ENCODE measurements at regions not wholly inside any gene's neighbourhood (a gene's known extent, or its start where the extent isn't known, plus 50 kb on each side); places are given as distances from the start of the nearest gene placed in this dataset.

DNA sequence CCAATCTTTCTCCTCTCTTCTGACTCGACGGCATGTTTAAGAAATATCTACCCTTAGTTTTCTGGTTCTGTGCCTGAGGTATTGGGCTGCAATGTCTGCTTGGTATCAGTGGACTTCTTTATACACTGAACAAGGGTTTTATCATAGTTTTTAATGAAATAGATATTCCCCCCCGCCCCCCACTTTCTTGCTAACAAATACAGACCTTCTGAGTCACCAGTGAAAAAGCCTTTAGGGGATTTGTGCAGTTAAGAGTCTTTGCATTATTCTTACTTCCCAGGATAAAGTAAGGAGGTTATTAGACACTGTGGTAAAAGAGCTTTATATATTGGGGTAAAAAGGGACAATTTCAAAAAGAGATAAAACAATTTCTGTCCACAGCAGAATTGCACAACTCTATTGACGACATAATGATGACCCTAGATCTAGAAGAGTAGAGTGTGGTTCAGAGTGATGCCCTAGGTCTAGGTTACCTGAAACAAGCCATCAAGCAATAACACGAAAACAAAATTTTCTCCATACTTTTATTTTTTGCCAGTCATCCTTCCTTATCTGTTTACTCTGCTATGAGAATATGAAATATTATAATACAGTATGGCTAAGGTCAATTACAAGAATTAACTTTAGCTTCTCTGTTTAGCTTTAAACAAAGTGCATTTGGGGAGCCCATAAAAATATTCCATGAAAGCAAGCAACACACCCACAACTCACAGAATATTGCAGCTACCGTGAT, 110.7 kb downstream of the PLK2 start:
- H3K4me1 ChIP-seq (ENCODE audit: control insufficient read depth in 4 of 4, insufficient read depth in 4 of 4, low read length in 3 of 4) = no peaks in the 10 kb centered on the region
- no peak overlapping the region for H3K27ac ChIP-seq (ENCODE audit: low read depth in 1 of 2, low read length in 2 of 2)
- no peak for TF ChIP-seq GABPA (IDR thresholded peaks at IDR 0.05 in 1 of 2, conservative IDR thresholded peaks at IDR 0.05 in 1 of 2)
- TF ChIP-seq SP1 (IDR thresholded peaks at IDR 0.05) = no peak
- TF ChIP-seq, protein P1, sequence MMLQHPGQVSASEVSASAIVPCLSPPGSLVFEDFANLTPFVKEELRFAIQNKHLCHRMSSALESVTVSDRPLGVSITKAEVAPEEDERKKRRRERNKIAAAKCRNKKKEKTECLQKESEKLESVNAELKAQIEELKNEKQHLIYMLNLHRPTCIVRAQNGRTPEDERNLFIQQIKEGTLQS (IDR thresholded peaks at IDR 0.05) = no peak
- no peak for TF ChIP-seq EGR1 (IDR thresholded peaks at IDR 0.05; ENCODE audit: low read depth in 2 of 2)
- no peak overlapping the region for H3K4me3 ChIP-seq (ENCODE audit: low read depth in 1 of 3, low read length in 3 of 3)
- WGBS = 84% methylated on average over 6 of the region's 6 CpGs
- no peak for DNase-seq (ENCODE audit: low spot score)
- peaks cover 0 to 2% (median 0%) of the 10 kb centered on the region in 4 donors for H3K36me3 ChIP-seq (ENCODE audit: control insufficient read depth in 4 of 4, insufficient read depth in 3 of 4, low read depth in 1 of 4, low read length in 3 of 4)
- no peaks in the 10 kb centered on the region for H3K27me3 ChIP-seq (ENCODE audit: control insufficient read depth in 4 of 4, insufficient read depth in 4 of 4, low read length in 3 of 4)
- H3K9me3 ChIP-seq (ENCODE audit: control insufficient read depth in 4 of 4, low read length in 3 of 4) = no peaks in the 10 kb centered on the region
- no peak overlapping the region for H3K9ac ChIP-seq (ENCODE audit: low read depth in 1 of 2, low read length in 2 of 2)

DNA sequence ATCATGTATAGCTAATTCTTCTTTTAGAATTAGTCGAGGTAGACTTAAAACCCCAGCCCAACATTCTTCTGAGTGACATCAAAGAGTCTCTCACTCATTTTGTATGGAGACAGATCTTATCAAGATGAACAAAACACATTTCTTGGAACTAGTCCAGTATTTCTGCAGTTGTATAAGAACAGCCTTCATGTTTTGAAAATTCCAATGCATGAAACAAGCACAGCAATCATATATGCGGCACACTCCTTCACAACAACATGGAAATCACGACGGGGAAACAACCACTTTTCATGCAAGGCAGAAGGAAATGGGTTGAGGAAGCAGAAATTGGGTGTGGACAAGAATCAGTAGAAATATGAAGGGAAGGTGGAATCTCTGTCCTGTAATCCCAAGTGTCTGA, 113.8 kb downstream of the PLK2 start:
- Histone ChIP-seq H3K27ac (ENCODE audit: low read depth in 1 of 2, low read length in 2 of 2) (no peak overlapping the region), H3K27me3 (ENCODE audit: control insufficient read depth in 4 of 4, insufficient read depth in 4 of 4, low read length in 3 of 4) (no peaks in the 10 kb centered on the region), H3K9me3 (ENCODE audit: control insufficient read depth in 4 of 4, low read length in 3 of 4) (no peaks in the 10 kb centered on the region), H3K4me1 (ENCODE audit: control insufficient read depth in 4 of 4, insufficient read depth in 4 of 4, low read length in 3 of 4) (no peaks in the 10 kb centered on the region), H3K4me3 (ENCODE audit: low read depth in 1 of 3, low read length in 3 of 3) (no peak overlapping the region), H3K9ac (ENCODE audit: low read depth in 1 of 2, low read length in 2 of 2) (no peak overlapping the region), H3K36me3 (ENCODE audit: control insufficient read depth in 4 of 4, insufficient read depth in 3 of 4, low read depth in 1 of 4, low read length in 3 of 4) (peaks cover 0 to 2% (median 0%) of the 10 kb centered on the region in 4 donors)
- TF ChIP-seq RAD21 (IDR thresholded peaks at IDR 0.05) (no peak), JUND (IDR thresholded peaks at IDR 0.05) (no peak), GABPA (IDR thresholded peaks at IDR 0.05 in 1 of 2, conservative IDR thresholded peaks at IDR 0.05 in 1 of 2) (no peak), YY1 (IDR thresholded peaks at IDR 0.05) (no peak), NR2F2 (IDR thresholded peaks at IDR 0.05) (no peak), HNF4G (IDR thresholded peaks at IDR 0.05) (no peak), TAF1 (conservative IDR thresholded peaks at IDR 0.05) (no peak), EGR1 (IDR thresholded peaks at IDR 0.05; ENCODE audit: low read depth in 2 of 2) (no peak), SP1 (IDR thresholded peaks at IDR 0.05) (no peak), RXRA (IDR thresholded peaks at IDR 0.05) (no peak), HNF4A (conservative IDR thresholded peaks at IDR 0.05) (no peak), FOXA2 (IDR thresholded peaks at IDR 0.05) (no peak), FOXA1 (IDR thresholded peaks at IDR 0.05) (no peak)
- TF ChIP-seq, protein P2, sequence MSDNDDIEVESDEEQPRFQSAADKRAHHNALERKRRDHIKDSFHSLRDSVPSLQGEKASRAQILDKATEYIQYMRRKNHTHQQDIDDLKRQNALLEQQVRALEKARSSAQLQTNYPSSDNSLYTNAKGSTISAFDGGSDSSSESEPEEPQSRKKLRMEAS (IDR thresholded peaks at IDR 0.05) = no peak
- TF ChIP-seq, protein P3, sequence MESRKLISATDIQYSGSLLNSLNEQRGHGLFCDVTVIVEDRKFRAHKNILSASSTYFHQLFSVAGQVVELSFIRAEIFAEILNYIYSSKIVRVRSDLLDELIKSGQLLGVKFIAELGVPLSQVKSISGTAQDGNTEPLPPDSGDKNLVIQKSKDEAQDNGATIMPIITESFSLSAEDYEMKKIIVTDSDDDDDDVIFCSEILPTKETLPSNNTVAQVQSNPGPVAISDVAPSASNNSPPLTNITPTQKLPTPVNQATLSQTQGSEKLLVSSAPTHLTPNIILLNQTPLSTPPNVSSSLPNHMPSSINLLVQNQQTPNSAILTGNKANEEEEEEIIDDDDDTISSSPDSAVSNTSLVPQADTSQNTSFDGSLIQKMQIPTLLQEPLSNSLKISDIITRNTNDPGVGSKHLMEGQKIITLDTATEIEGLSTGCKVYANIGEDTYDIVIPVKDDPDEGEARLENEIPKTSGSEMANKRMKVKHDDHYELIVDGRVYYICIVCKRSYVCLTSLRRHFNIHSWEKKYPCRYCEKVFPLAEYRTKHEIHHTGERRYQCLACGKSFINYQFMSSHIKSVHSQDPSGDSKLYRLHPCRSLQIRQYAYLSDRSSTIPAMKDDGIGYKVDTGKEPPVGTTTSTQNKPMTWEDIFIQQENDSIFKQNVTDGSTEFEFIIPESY (IDR thresholded peaks at IDR 0.05) = no peak
- TF ChIP-seq, protein P4, sequence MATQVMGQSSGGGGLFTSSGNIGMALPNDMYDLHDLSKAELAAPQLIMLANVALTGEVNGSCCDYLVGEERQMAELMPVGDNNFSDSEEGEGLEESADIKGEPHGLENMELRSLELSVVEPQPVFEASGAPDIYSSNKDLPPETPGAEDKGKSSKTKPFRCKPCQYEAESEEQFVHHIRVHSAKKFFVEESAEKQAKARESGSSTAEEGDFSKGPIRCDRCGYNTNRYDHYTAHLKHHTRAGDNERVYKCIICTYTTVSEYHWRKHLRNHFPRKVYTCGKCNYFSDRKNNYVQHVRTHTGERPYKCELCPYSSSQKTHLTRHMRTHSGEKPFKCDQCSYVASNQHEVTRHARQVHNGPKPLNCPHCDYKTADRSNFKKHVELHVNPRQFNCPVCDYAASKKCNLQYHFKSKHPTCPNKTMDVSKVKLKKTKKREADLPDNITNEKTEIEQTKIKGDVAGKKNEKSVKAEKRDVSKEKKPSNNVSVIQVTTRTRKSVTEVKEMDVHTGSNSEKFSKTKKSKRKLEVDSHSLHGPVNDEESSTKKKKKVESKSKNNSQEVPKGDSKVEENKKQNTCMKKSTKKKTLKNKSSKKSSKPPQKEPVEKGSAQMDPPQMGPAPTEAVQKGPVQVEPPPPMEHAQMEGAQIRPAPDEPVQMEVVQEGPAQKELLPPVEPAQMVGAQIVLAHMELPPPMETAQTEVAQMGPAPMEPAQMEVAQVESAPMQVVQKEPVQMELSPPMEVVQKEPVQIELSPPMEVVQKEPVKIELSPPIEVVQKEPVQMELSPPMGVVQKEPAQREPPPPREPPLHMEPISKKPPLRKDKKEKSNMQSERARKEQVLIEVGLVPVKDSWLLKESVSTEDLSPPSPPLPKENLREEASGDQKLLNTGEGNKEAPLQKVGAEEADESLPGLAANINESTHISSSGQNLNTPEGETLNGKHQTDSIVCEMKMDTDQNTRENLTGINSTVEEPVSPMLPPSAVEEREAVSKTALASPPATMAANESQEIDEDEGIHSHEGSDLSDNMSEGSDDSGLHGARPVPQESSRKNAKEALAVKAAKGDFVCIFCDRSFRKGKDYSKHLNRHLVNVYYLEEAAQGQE (IDR thresholded peaks at IDR 0.05) = no peak
- TF ChIP-seq, protein P1 (IDR thresholded peaks at IDR 0.05) = no peak
- TF ChIP-seq, protein P5, sequence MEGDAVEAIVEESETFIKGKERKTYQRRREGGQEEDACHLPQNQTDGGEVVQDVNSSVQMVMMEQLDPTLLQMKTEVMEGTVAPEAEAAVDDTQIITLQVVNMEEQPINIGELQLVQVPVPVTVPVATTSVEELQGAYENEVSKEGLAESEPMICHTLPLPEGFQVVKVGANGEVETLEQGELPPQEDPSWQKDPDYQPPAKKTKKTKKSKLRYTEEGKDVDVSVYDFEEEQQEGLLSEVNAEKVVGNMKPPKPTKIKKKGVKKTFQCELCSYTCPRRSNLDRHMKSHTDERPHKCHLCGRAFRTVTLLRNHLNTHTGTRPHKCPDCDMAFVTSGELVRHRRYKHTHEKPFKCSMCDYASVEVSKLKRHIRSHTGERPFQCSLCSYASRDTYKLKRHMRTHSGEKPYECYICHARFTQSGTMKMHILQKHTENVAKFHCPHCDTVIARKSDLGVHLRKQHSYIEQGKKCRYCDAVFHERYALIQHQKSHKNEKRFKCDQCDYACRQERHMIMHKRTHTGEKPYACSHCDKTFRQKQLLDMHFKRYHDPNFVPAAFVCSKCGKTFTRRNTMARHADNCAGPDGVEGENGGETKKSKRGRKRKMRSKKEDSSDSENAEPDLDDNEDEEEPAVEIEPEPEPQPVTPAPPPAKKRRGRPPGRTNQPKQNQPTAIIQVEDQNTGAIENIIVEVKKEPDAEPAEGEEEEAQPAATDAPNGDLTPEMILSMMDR (IDR thresholded peaks at IDR 0.05; ENCODE audit: low read depth, low read length, missing input control) = no peak
- WGBS = 85% methylated on average over 4 of the region's 4 CpGs
- no peak for DNase-seq (ENCODE audit: low spot score)

Data from liver (tissue), 8 donors.